GM23338 (cell line): ENCODE measurements at regions not wholly inside any gene's neighbourhood (a gene's known extent, or its start where the extent isn't known, plus 50 kb on each side); places are given as distances from the start of the nearest gene placed in this dataset.

Experiments used
- ATAC-seq: fragments of 200-7000 bp; cut with Tn5 transposase; 3 replicates; pipeline ENCODE4 v1.9.1; 2020
- DNase-seq: peaks from one replicate; pipeline ENCODE4 v3.0.0-alpha.2; 2015; ENCODE audit warnings: low spot score
- H2AFZ ChIP-seq: fragments of 200-600 bp; sonication (generic); 2 replicates; pipeline ENCODE4 v1.8.0; 2016; ENCODE audit warnings: antibody characterized with exemption, mild to moderate bottlenecking, moderate library complexity
- H3F3A ChIP-seq: fragments of 200-600 bp; sonication (generic); replicated peaks from 2 replicates; pipeline ENCODE4 v1.8.0; 2017; ENCODE audit warnings: antibody characterized with exemption, mixed run types, low read depth
- H3K27ac ChIP-seq: fragments of 200-600 bp; sonication (generic); 2 replicates; pipeline ENCODE4 v1.6.1; 2016; ENCODE audit warnings: low read depth
- H3K27me3 ChIP-seq: fragments of 200-600 bp; sonication (generic); 2 replicates; pipeline ENCODE4 v1.8.0; 2016; ENCODE audit warnings: mild to moderate bottlenecking, mixed run types, moderate library complexity; ENCODE audit not compliant: insufficient read depth
- H3K36me3 ChIP-seq: fragments of 200-600 bp; sonication (generic); 2 replicates; pipeline ENCODE4 v1.8.0; 2016; ENCODE audit warnings: mild to moderate bottlenecking; ENCODE audit not compliant: insufficient read depth
- H3K4me1 ChIP-seq: fragments of 200-600 bp; sonication (generic); 2 replicates; pipeline ENCODE4 v1.8.0; 2016; ENCODE audit warnings: mild to moderate bottlenecking, moderate library complexity; ENCODE audit not compliant: insufficient read depth
- H3K4me2 ChIP-seq: fragments of 200-600 bp; sonication (generic); 2 replicates; pipeline ENCODE4 v1.7.1; 2017; ENCODE audit warnings: mixed run types
- H3K4me3 ChIP-seq: fragments of 200-600 bp; sonication (generic); 2 replicates; pipeline ENCODE4 v1.6.1; 2016; ENCODE audit warnings: mixed run types
- H3K79me2 ChIP-seq: fragments of 200-600 bp; sonication (generic); replicated peaks from 2 replicates; pipeline ENCODE4 v1.8.0; 2017; ENCODE audit warnings: mild to moderate bottlenecking; ENCODE audit not compliant: insufficient read depth
- H3K9me2 ChIP-seq: fragments of 200-600 bp; sonication (generic); 2 replicates; pipeline ENCODE4 v1.8.0; 2017; ENCODE audit not compliant: insufficient read depth
- H4K20me1 ChIP-seq: fragments of 200-600 bp; sonication (generic); replicated peaks from 2 replicates; pipeline ENCODE4 v1.8.0; 2017; ENCODE audit warnings: mild to moderate bottlenecking; ENCODE audit not compliant: insufficient read depth
- H3K27ac Mint-ChIP-seq: 2 replicates; pipeline ENCODE4 v1.8.0; 2020; ENCODE audit warnings: inconsistent platforms, mild to moderate bottlenecking, moderate library complexity, mixed read lengths
- H3K27me3 Mint-ChIP-seq: 3 replicates; pipeline ENCODE4 v1.8.0; 2022; ENCODE audit warnings: low read depth, mild to moderate bottlenecking, moderate library complexity, mixed read lengths, inconsistent platforms; ENCODE audit not compliant: insufficient read depth, poor library complexity
- H3K36me3 Mint-ChIP-seq: 3 replicates; pipeline ENCODE4 v1.8.0; 2021; ENCODE audit warnings: low read depth, mild to moderate bottlenecking, inconsistent platforms, moderate library complexity, mixed read lengths
- H3K4me1 Mint-ChIP-seq: 3 replicates; pipeline ENCODE4 v1.8.0; 2020; ENCODE audit warnings: mild to moderate bottlenecking, inconsistent platforms, mixed read lengths
- H3K4me3 Mint-ChIP-seq: 3 replicates; pipeline ENCODE4 v1.8.0; 2021; ENCODE audit warnings: moderate library complexity, mild to moderate bottlenecking, inconsistent platforms, mixed read lengths
- H3K9me3 Mint-ChIP-seq: 3 replicates; pipeline ENCODE4 v1.8.0; 2020; ENCODE audit warnings: moderate library complexity, mild to moderate bottlenecking, inconsistent platforms, mixed read lengths
- CREB1 ChIP-seq: fragments of 250-450 bp; sonication (Bioruptor Pico); IDR thresholded peaks from 2 replicates; pipeline ENCODE4 v1.5.0; 2020; ENCODE audit warnings: low read depth, mild to moderate bottlenecking, moderate library complexity
- CTCF ChIP-seq, 2 experiments: fragments of 200-600 bp in 1 of 2; sonication (generic) in 1 of 2; conservative IDR thresholded peaks; 2 replicates each; pipeline versions ENCODE4 v1.5.1 to v1.6.1; 2016 to 2017; ENCODE audit warnings: antibody characterized with exemption in 2 of 2, low read depth in 2 of 2, mild to moderate bottlenecking in 2 of 2, moderate library complexity in 1 of 2
- ETS1 ChIP-seq: IDR thresholded peaks from 2 replicates; pipeline ENCODE4 v1.6.1; 2016; ENCODE audit warnings: antibody characterized with exemption
- EZH2 ChIP-seq: fragments of 200-600 bp; sonication (generic); IDR thresholded peaks from one replicate; pipeline ENCODE4 v1.8.0; 2017; ENCODE audit warnings: antibody characterized with exemption, mild to moderate bottlenecking, low read depth; ENCODE audit not compliant: unreplicated experiment
- EZH2phosphoT487 ChIP-seq: fragments of 200-600 bp; sonication (generic); IDR thresholded peaks from one replicate; pipeline ENCODE4 v1.8.1; 2018; ENCODE audit warnings: antibody characterized with exemption; ENCODE audit not compliant: unreplicated experiment
- JUNB ChIP-seq: IDR thresholded peaks from one replicate; pipeline ENCODE4 v1.6.1; 2016; ENCODE audit warnings: antibody characterized with exemption; ENCODE audit not compliant: unreplicated experiment
- NANOG ChIP-seq: IDR thresholded peaks from 2 replicates; pipeline ENCODE4 v1.6.1; 2016; ENCODE audit warnings: antibody characterized with exemption, borderline replicate concordance
- POLR2AphosphoS5 ChIP-seq: IDR thresholded peaks from 2 replicates; pipeline ENCODE4 v1.6.1; 2016; ENCODE audit warnings: antibody characterized with exemption, low read depth
- REST ChIP-seq: IDR thresholded peaks from one replicate; pipeline ENCODE4 v1.6.1; 2018; ENCODE audit warnings: antibody characterized with exemption; ENCODE audit not compliant: unreplicated experiment
- STAT1 ChIP-seq: IDR thresholded peaks from one replicate; pipeline ENCODE4 v1.6.1; 2016; ENCODE audit warnings: antibody characterized with exemption; ENCODE audit not compliant: unreplicated experiment
- ZNF114 ChIP-seq: fragments of 250-450 bp; sonication (Bioruptor Pico); IDR thresholded peaks from 2 replicates; pipeline ENCODE4 v1.5.0; 2020; ENCODE audit warnings: mild to moderate bottlenecking, moderate library complexity
- ZNF331 ChIP-seq: fragments of 250-450 bp; sonication (Bioruptor Pico); IDR thresholded peaks from 2 replicates; pipeline ENCODE4 v1.5.0; 2020; ENCODE audit warnings: low read depth, mild to moderate bottlenecking, moderate library complexity
- ZNF462 ChIP-seq: fragments of 250-450 bp; sonication (Bioruptor Pico); IDR thresholded peaks from 2 replicates; pipeline ENCODE4 v1.5.0; 2020; ENCODE audit warnings: mild to moderate bottlenecking, moderate library complexity

GRCh38 chr20:59385038-59385437, 84.6 kb downstream of the EDN3 start:
- no peaks in the 10 kb centered on the region; the same call in 2 of the 3 replicates for H3K36me3 Mint-ChIP-seq
- no peaks in the 10 kb centered on the region; the same call in 1 of the 3 replicates for H3K9me3 Mint-ChIP-seq
- no peaks in the 10 kb centered on the region for H4K20me1 ChIP-seq
- no peak overlapping the region for H3K27ac Mint-ChIP-seq
- H3K4me3 Mint-ChIP-seq, result no peak overlapping the region
- TF ChIP-seq ZNF114 (CRISPR knock-in tag), result no peak
- TF ChIP-seq ZNF462 (CRISPR knock-in tag), result no peak
- TF ChIP-seq EZH2phosphoT487, result no peak
- no peak for TF ChIP-seq ZNF331 (CRISPR knock-in tag)
- TF ChIP-seq POLR2AphosphoS5, result no peak
- TF ChIP-seq JUNB, result no peak
- no peak for TF ChIP-seq REST
- no peak for TF ChIP-seq NANOG
- no peak for TF ChIP-seq CTCF (conservative IDR thresholded peaks at IDR 0.05; ENCODE audit: low read depth in 2 of 2)
- no peak for TF ChIP-seq STAT1
- no peak for TF ChIP-seq ETS1
- TF ChIP-seq EZH2, result no peak
- TF ChIP-seq CREB1, result no peak
- no peaks in the 10 kb centered on the region for H3K36me3 ChIP-seq
- no peak overlapping the region for H3K27ac ChIP-seq
- no peaks in the 10 kb centered on the region for H3K9me2 ChIP-seq
- 0 out of 2 replicates have a peak, but pooled peaks cover 6% of the 10 kb centered on the region for H3K4me1 ChIP-seq
- H3K27me3 ChIP-seq, result no peaks in the 10 kb centered on the region
- no peak overlapping the region for H3K4me2 ChIP-seq
- DNase-seq, result no peak
- no peak overlapping the region for H3K4me3 ChIP-seq
- no peak overlapping the region for H2AFZ ChIP-seq
- H3K4me1 Mint-ChIP-seq, result peaks cover 12% of the 10 kb centered on the region; the same call in 2 of the 3 replicates
- no peaks in the 10 kb centered on the region for H3F3A ChIP-seq
- H3K79me2 ChIP-seq, result no peaks in the 10 kb centered on the region
- no peak for ATAC-seq
- H3K27me3 Mint-ChIP-seq, result peaks cover 14% of the 10 kb centered on the region
